GM12878 (cell line): ENCODE measurements at regions not wholly inside any gene's neighbourhood (a gene's known extent, or its start where the extent isn't known, plus 50 kb on each side); places are given as distances from the start of the nearest gene placed in this dataset.

Experiments used
- ATAC-seq: fragments of 200-7000 bp; cut with Tn5 transposase; 3 replicates; pipeline ENCODE4 v1.9.1; 2020; ENCODE audit warnings: mild to moderate bottlenecking, moderate library complexity
- BruUV-seq: library from RNA; stranded (reverse); fragments of 400-500 nt; replicated peaks from 2 replicates; lab custom pipeline; 2021; lab: Mats Ljungman, UMichigan
- CTCF ChIA-PET: fragments of 300-600 bp; sonication (Branson Sonifier 250); formaldehyde crosslinking; extraction: SDS; loops from one replicate; lab custom pipeline; 2021; ENCODE audit warnings: inconsistent platforms; lab: Yijun Ruan, JAX
- POLR2A ChIA-PET: fragments of 350-600 bp; formaldehyde crosslinking; extraction: SDS; loops from one replicate; lab custom pipeline; 2021; ENCODE audit warnings: inconsistent platforms; lab: Charles Lee
- RAD21 ChIA-PET: fragments of 300-600 bp; sonication (Branson Sonifier 250); formaldehyde crosslinking; loops from one replicate; lab custom pipeline; 2023; ENCODE audit warnings: antibody characterized with exemption; ENCODE audit not compliant: unreplicated experiment; lab: Charles Lee
- SMC1A ChIA-PET: fragments of 300-600 bp; sonication (Branson Sonifier 250); formaldehyde crosslinking; loops from one replicate; lab custom pipeline; 2023; ENCODE audit not compliant: unreplicated experiment, uncharacterized antibody; lab: Charles Lee
- DNase-seq: peaks from one replicate; pipeline ENCODE4 v3.0.0-alpha.2; 2011; ENCODE audit warnings: low read depth, low spot score
- FAIRE-seq: peaks from 3 replicates; lab custom pipeline; 2011; peaks lifted over from hg19 to GRCh38; lab: Jason Lieb, UNC
- H2AFZ ChIP-seq: 2 replicates; pipeline ENCODE4 v1.6.0; 2011; ENCODE audit warnings: low read depth, low read length, control low read depth; ENCODE audit not compliant: control insufficient read depth
- H3K27ac ChIP-seq: 2 replicates; pipeline ENCODE4 v1.5.1; 2011; ENCODE audit warnings: control low read depth; ENCODE audit not compliant: control insufficient read depth, insufficient read depth
- H3K27me3 ChIP-seq, 2 experiments: replicated peaks in 1 of 2; 2 replicates each; pipeline versions ENCODE4 v1.6.0 to v1.6.1; 2011; ENCODE audit warnings: low read length in 1 of 2; ENCODE audit not compliant: control insufficient read depth in 2 of 2, insufficient read depth in 2 of 2
- H3K36me3 ChIP-seq, 2 experiments: 2 replicates each; pipeline ENCODE4 v1.5.1; 2011; ENCODE audit warnings: low read length in 1 of 2; ENCODE audit not compliant: control insufficient read depth in 2 of 2, insufficient read depth in 2 of 2
- H3K4me1 ChIP-seq: 2 replicates; pipeline ENCODE4 v1.6.1; 2011; ENCODE audit warnings: mild to moderate bottlenecking, low read length, moderate library complexity, mixed read lengths; ENCODE audit not compliant: control insufficient read depth, insufficient read depth
- H3K4me2 ChIP-seq: 2 replicates; pipeline ENCODE4 v1.6.0; 2011; ENCODE audit warnings: control low read depth; ENCODE audit not compliant: control insufficient read depth, insufficient read depth
- H3K4me3 ChIP-seq: fragments of 200-600 bp; sonication (generic); 2 replicates; pipeline ENCODE4 v1.5.1; 2016
- H3K79me2 ChIP-seq: 2 replicates; pipeline ENCODE4 v1.6.0; 2011; ENCODE audit warnings: low read length; ENCODE audit not compliant: control insufficient read depth, insufficient read depth
- H3K9ac ChIP-seq: 2 replicates; pipeline ENCODE4 v1.8.0; 2011; ENCODE audit warnings: low read length, control low read depth, mixed read lengths; ENCODE audit not compliant: control insufficient read depth, insufficient read depth
- H3K9me3 ChIP-seq: replicated peaks from 3 replicates; pipeline ENCODE4 v1.5.1; 2011; ENCODE audit warnings: mild to moderate bottlenecking, low read length; ENCODE audit not compliant: control insufficient read depth, insufficient read depth
- H4K20me1 ChIP-seq: 2 replicates; pipeline ENCODE4 v1.6.0; 2011; ENCODE audit not compliant: control insufficient read depth, insufficient read depth
- CEBPB ChIP-seq, 2 experiments: fragments of 150-350 bp in 1 of 2; IDR thresholded peaks; 2 replicates each; pipeline ENCODE4 v1.6.1; 2012 to 2014; ENCODE audit warnings: low read depth in 2 of 2, low read length in 2 of 2, borderline replicate concordance in 1 of 2, inconsistent platforms in 1 of 2
- CHD4 ChIP-seq: fragments of 200-600 bp; sonication (generic); IDR thresholded peaks from 2 replicates; pipeline ENCODE4 v1.6.1; 2016; ENCODE audit warnings: mild to moderate bottlenecking
- CREM ChIP-seq: IDR thresholded peaks from 2 replicates; pipeline ENCODE4 v1.6.1; 2014; ENCODE audit warnings: antibody characterized with exemption, low read depth
- EZH2 ChIP-seq: IDR thresholded peaks from 2 replicates; pipeline ENCODE4 v1.6.1; 2012; ENCODE audit warnings: low read depth, mild to moderate bottlenecking, control low read depth, inconsistent platforms, low read length, borderline replicate concordance; ENCODE audit not compliant: control insufficient read depth
- IKZF2 ChIP-seq, 2 experiments: fragments of 450-650 bp; IDR thresholded peaks; 2 replicates each; pipeline ENCODE4 v1.6.1; 2017; ENCODE audit warnings: mild to moderate bottlenecking in 2 of 2, moderate library complexity in 2 of 2
- NFIC ChIP-seq: IDR thresholded peaks from 2 replicates; pipeline ENCODE4 v1.6.1; 2012; ENCODE audit warnings: low read depth, mild to moderate bottlenecking, inconsistent platforms, low read length, moderate library complexity
- RB1 ChIP-seq: fragments of 450-650 bp; formaldehyde crosslinking; IDR thresholded peaks from 2 replicates; pipeline ENCODE4 v1.6.1; 2017; ENCODE audit warnings: mild to moderate bottlenecking, borderline replicate concordance
- SRF ChIP-seq, 2 experiments: IDR thresholded peaks; 2 replicates each; pipeline ENCODE4 v1.6.1; 2011; ENCODE audit warnings: low read depth in 2 of 2, low read length in 2 of 2, mild to moderate bottlenecking in 1 of 2, moderate library complexity in 1 of 2
- SUPT20H ChIP-seq: IDR thresholded peaks from 2 replicates; pipeline ENCODE4 v1.6.1; 2011; ENCODE audit warnings: low read depth, mild to moderate bottlenecking, low read length, moderate library complexity, borderline replicate concordance; ENCODE audit not compliant: control insufficient read depth
- ZBTB4 ChIP-seq: fragments of 450-650 bp; formaldehyde crosslinking; IDR thresholded peaks from 2 replicates; pipeline ENCODE4 v1.4.0; 2022; ENCODE audit warnings: mild to moderate bottlenecking, moderate library complexity
- WGBS: methylation state at CpG from one replicate; pipeline ENCODE4 v1.1.6; 2016; ENCODE audit warnings: low lambda C conversion rate; ENCODE audit not compliant: insufficient replicate concordance, insufficient coverage; ENCODE audit errors: missing lambda C conversion rate; 5-methylcytosine and 5-hydroxymethylcytosine counted together
- in situ Hi-C: fragments of 300-500 bp; cut with MboI; formaldehyde crosslinking; loops from 9 replicates; pipeline ENCODE4 v1.14.3; 2018; ENCODE audit warnings: mixed read lengths
- intact Hi-C: fragments of 100-400 bp; cut with micrococcal nuclease; formaldehyde crosslinking; loops from one replicate; pipeline ENCODE4 v1.14.2; 2022; ENCODE audit not compliant: unreplicated experiment
- TF ChIP-seq, protein P1 (sequence below): IDR thresholded peaks from 2 replicates; pipeline ENCODE4 v1.6.1; 2011; ENCODE audit warnings: low read depth, low read length, improper control_type of control experiment, borderline replicate concordance

DNA sequence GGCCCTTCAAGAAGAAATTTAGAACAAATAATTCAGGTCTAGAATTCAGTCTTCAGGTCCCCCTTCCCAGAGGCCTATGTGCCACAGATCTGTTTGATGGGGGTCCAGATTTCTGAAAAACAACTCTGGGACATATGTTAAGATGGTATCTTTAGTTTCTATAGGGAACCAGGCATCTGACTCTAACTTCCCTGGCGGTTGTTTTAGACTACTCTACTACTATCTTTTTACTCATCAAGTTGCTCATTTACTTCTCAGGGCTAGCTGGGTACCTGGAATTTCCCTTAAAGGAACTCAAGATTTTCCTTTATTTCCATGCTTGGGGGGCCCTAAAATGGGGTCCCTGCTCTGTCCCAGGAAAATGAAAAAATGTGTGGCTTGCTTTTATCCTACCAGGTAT is 114.7 kb upstream of the RAB6C start:
- RAD21 ChIA-PET = no interaction called here
- BruUV-seq = no TSS peak
- FAIRE-seq (no peak), ATAC-seq (0 out of 3 replicates have a peak, but pooled peaks have one; percentile 20), DNase-seq (no peak)
- SMC1A ChIA-PET = interaction anchor here (0.9 kb wide), 1 partner anchor 14 kb away, joined by 3 read pairs; no protein-coding TSS in a partner anchor
- no peak overlapping the region for H3K4me2 ChIP-seq
- no peaks in the 10 kb centered on the region; a peak in 1 of 4 replicates for H3K27me3 ChIP-seq
- CTCF ChIA-PET = no interaction called here
- in situ Hi-C loops = no loop called here
- no peak overlapping the region for H3K4me3 ChIP-seq
- H3K9me3 ChIP-seq = no peaks in the 10 kb centered on the region
- no peak overlapping the region for H2AFZ ChIP-seq
- H3K79me2 ChIP-seq = no peaks in the 10 kb centered on the region
- POLR2A ChIA-PET = no interaction called here
- intact Hi-C loops = no loop called here
- no peak overlapping the region for H3K9ac ChIP-seq
- H3K36me3 ChIP-seq = no peaks in the 10 kb centered on the region
- WGBS = 0% methylated on average over 1 of the region's 1 CpG
- TF ChIP-seq CREM (no peak), SUPT20H (no peak), CEBPB (IDR thresholded peaks at IDR 0.05; ENCODE audit: borderline replicate concordance in 1 of 2, low read depth in 2 of 2, low read length in 2 of 2) (no peak), NFIC (no peak), ZBTB4 (CRISPR knock-in tag) (no peak), IKZF2 (IDR thresholded peaks at IDR 0.05) (no peak), EZH2 (no peak), SRF (IDR thresholded peaks at IDR 0.05; ENCODE audit: low read depth in 2 of 2, low read length in 2 of 2) (no peak), CHD4 (no peak), RB1 (no peak)
- TF ChIP-seq, protein P1, sequence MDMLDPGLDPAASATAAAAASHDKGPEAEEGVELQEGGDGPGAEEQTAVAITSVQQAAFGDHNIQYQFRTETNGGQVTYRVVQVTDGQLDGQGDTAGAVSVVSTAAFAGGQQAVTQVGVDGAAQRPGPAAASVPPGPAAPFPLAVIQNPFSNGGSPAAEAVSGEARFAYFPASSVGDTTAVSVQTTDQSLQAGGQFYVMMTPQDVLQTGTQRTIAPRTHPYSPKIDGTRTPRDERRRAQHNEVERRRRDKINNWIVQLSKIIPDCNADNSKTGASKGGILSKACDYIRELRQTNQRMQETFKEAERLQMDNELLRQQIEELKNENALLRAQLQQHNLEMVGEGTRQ = no peak
- H3K4me1 ChIP-seq = no peaks in the 10 kb centered on the region
- H3K27ac ChIP-seq = no peak overlapping the region
- H4K20me1 ChIP-seq = 0 out of 2 replicates have a peak, but pooled peaks cover 2% of the 10 kb centered on the region
